ENCODE measurements at regions not wholly inside any gene's neighbourhood (a gene's known extent, or its start where the extent isn't known, plus 50 kb on each side); places are given as distances from the start of the nearest gene placed in this dataset.

DNA sequence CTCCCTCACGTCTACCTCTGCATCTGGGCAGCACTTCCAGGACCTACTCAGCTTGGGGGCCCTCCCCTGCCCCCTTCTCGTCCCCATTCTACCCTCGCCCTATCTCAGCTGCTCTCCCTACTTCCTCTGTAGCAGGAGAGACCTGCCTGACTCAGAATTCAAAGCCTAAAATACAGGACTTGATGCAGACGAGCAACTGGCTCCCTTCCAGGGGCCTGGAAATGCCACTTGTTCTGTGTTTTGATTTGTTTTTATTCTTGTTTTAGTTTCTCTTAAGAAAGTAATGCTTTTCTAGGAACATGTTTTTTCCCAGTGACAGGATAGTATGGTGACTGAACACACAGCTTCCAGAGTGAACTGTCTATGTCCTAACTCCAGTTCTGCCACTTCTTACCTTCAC is 320.4 kb upstream of the CDH4 start:
- no peak for DNase-seq
- TF ChIP-seq, protein P1, sequence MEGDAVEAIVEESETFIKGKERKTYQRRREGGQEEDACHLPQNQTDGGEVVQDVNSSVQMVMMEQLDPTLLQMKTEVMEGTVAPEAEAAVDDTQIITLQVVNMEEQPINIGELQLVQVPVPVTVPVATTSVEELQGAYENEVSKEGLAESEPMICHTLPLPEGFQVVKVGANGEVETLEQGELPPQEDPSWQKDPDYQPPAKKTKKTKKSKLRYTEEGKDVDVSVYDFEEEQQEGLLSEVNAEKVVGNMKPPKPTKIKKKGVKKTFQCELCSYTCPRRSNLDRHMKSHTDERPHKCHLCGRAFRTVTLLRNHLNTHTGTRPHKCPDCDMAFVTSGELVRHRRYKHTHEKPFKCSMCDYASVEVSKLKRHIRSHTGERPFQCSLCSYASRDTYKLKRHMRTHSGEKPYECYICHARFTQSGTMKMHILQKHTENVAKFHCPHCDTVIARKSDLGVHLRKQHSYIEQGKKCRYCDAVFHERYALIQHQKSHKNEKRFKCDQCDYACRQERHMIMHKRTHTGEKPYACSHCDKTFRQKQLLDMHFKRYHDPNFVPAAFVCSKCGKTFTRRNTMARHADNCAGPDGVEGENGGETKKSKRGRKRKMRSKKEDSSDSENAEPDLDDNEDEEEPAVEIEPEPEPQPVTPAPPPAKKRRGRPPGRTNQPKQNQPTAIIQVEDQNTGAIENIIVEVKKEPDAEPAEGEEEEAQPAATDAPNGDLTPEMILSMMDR (IDR thresholded peaks at IDR 0.05; ENCODE audit: low read depth, low read length): no peak
- H3K36me3 ChIP-seq: no peaks in the 10 kb centered on the region
- H3K9me3 ChIP-seq: no peaks in the 10 kb centered on the region
- no peak overlapping the region for H3K4me3 ChIP-seq (ENCODE audit: low read depth, low read length)
- H3K4me1 ChIP-seq: no peaks in the 10 kb centered on the region
- H3K27me3 ChIP-seq: no peaks in the 10 kb centered on the region

DNA sequence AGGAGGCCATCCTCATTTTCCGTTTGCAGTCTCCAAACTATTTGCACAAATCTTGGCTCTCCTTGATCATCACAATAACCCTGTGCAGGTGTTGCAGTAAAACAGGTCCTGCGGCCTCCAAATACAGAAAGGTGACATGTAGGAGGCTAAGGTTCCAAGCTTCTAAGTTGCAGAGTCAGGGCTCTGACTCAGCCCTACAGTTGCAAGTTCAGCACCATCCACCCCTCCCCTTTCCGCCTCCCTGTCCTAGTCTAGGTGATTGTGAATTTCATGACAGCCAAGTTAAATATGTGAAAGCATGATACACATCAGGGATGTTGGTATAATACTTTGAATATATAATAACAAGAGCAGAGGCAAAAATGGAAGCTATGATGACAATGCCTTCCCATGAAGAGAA is 317.3 kb upstream of the CDH4 start:
- TF ChIP-seq, protein P1 (IDR thresholded peaks at IDR 0.05; ENCODE audit: low read depth, low read length): no peak
- no peak for DNase-seq

DNA sequence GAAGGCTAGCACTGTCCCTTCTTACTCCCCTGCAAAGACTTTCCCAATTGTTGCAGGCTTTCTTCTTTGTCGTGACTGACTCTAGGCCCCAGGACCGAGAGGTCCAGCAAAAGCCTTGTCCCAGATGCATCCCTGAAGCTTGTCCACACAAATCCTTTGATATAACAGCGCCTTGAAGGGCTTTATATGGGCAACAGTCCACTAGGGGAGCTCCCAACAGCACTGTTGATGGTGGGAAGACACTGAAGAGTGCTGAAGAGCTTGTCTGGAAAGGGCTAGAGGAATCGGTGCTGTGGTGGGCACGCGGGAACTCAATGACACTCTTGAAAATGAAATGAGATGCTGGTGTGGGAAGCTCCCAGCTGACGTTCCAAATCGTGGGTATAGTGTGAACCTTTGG is 316.1 kb upstream of the CDH4 start:
- DNase-seq: no peak
- Histone ChIP-seq H3K27me3 (no peaks in the 10 kb centered on the region), H3K36me3 (no peaks in the 10 kb centered on the region), H3K4me3 (ENCODE audit: low read depth, low read length) (no peak overlapping the region), H3K4me1 (no peaks in the 10 kb centered on the region), H3K9me3 (no peaks in the 10 kb centered on the region)
- TF ChIP-seq, protein P1 (IDR thresholded peaks at IDR 0.05; ENCODE audit: low read depth, low read length): no peak

More for the DNA sequence above, 317.3 kb upstream of the CDH4 start:
- Histone ChIP-seq H3K27me3 (no peaks in the 10 kb centered on the region), H3K36me3 (no peaks in the 10 kb centered on the region), H3K4me3 (ENCODE audit: low read depth, low read length) (no peak overlapping the region), H3K9me3 (no peaks in the 10 kb centered on the region), H3K4me1 (no peaks in the 10 kb centered on the region)

DNA sequence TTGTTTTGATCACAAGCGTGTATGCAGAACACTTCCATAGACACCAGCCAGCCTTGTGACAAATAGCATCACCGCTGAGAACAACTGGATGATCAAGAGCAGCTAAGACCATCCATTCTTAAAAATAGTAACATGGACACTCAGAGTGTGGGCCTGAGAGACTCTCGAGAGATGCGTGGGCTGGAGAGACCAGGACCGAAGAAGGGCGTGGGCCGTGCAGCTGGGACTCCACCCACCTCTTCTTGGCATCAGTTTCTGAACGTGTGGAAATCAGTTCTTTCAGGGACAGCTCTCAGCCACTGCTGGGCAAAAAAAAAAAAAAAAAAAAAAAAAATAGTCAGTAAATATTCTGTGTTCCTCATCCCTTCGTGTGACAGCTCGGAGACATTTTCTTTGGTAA is 314.5 kb upstream of the CDH4 start:
- TF ChIP-seq, protein P1 (IDR thresholded peaks at IDR 0.05; ENCODE audit: low read depth, low read length): no peak
- H3K36me3 ChIP-seq: no peaks in the 10 kb centered on the region
- no peaks in the 10 kb centered on the region for H3K27me3 ChIP-seq
- H3K9me3 ChIP-seq: no peaks in the 10 kb centered on the region
- DNase-seq: no peak
- no peak overlapping the region for H3K4me3 ChIP-seq (ENCODE audit: low read depth, low read length)
- H3K4me1 ChIP-seq: no peaks in the 10 kb centered on the region

DNA sequence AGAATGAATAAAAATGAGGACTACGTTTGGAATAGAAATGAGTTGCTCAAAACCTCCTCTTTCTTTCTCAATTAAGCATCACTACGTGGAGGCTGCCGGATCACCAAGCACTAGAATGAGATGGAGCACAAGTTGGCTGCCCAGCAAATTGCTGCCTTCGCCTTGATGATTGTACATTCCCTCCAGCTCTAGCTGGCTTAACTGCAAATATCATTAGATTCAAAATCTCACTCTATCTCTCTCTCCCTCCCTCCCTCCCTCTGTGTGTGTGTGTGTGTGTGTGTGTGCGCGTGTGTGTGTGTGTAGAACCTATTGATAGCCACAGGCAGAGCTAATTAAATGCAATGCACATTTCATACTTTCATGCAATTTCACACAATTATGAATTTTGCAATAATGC is 310.7 kb upstream of the CDH4 start:
- no peaks in the 10 kb centered on the region for H3K4me1 ChIP-seq
- no peaks in the 10 kb centered on the region for H3K27me3 ChIP-seq
- no peaks in the 10 kb centered on the region for H3K9me3 ChIP-seq
- TF ChIP-seq, protein P1 (IDR thresholded peaks at IDR 0.05; ENCODE audit: low read depth, low read length): no peak
- no peak for DNase-seq
- H3K36me3 ChIP-seq: no peaks in the 10 kb centered on the region
- H3K4me3 ChIP-seq (ENCODE audit: low read depth, low read length): no peak overlapping the region

DNA sequence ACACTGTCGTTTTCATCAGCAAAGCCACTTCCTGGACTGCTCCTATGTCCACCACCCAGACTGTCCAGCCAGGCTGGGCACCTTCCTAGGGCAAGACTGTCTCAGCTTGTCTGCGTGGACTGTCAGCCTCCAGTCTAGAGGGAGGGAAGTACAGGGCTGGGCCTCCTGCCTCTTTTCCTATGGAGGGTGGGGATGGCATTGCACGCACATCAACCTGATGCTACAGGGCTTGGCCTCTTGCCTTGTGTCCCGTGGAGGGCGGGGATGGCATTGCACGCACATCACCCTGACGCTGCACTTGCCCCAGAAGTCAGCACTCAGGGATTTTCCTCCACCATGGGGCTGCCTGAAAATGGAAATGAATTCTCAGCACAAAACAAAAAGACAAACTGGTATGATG is 304.2 kb upstream of the CDH4 start:
- no peaks in the 10 kb centered on the region for H3K4me1 ChIP-seq
- H3K27me3 ChIP-seq: no peaks in the 10 kb centered on the region
- no peaks in the 10 kb centered on the region for H3K36me3 ChIP-seq
- H3K4me3 ChIP-seq (ENCODE audit: low read depth, low read length): no peak overlapping the region
- H3K9me3 ChIP-seq: no peaks in the 10 kb centered on the region
- DNase-seq: no peak
- TF ChIP-seq, protein P1 (IDR thresholded peaks at IDR 0.05; ENCODE audit: low read depth, low read length): no peak
